RPMI8226 (cell line): ENCODE measurements at regions not wholly inside any gene's neighbourhood (a gene's known extent, or its start where the extent isn't known, plus 50 kb on each side); places are given as distances from the start of the nearest gene placed in this dataset.
"Not testable (repeated sequence)": the region's sequence is repeated elsewhere in the genome, so short reads cannot be mapped to it uniquely, and the experiment has no call there.

Experiments used
- DNase-seq: peaks from one replicate; pipeline ENCODE4 v3.0.0-alpha.2; 2015

DNA sequence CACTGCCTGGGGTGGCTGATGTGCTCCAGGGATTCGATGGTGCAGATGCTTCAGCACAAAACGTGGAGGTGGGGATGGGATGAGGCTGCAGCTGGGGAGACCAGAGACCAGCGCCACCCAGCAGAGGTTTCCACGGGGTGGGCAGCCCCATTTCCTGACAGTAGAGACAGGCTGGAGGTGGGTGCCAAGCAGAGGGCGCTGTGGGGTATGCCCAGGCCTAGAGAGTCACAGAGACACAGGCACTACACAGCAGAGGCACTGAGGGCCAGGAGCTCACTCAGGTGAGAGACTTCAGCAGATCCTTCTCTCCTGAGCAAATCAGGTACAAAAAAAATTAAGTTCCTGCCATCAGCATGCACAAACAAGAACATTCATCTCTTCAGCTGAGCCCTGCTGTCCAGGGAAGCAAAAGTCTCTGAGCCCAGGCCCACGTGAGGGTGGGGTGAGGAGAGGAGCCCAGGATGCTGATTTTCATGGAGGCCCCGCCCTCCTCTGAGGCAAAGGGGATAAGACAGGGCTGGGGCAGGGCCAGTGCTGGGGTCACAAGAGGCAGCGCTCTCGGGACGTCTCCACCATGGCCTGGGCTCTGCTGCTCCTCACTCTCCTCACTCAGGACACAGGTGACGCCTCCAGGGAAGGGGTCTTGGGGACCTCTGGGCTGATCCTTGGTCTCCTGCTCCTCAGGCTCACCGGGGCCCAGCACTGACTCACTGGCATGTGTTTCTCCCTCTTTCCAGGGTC lies 53.1 kb downstream of the GGTLC2 start:
- no peak for DNase-seq

DNA sequence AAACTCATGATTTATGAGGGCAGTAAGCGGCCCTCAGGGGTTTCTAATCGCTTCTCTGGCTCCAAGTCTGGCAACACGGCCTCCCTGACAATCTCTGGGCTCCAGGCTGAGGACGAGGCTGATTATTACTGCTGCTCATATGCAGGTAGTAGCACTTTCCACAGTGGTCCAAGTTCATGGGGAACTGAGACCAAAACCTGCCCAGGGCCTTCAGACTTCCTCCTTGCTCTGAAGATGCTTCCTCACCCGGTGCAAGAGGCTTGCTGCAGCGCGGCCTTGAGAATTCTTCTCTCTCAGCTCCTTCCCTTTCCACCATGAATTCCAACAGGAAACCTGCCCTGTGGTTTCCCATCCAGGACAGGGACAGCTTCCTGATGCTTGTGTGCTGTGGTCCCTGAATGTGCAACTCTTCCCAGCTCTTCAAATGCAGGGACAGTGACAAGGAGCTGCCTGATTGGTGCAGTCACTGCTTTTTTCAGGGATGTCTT lies 53.9 kb downstream of the GGTLC2 start:
- DNase-seq = peak; percentile 37

DNA sequence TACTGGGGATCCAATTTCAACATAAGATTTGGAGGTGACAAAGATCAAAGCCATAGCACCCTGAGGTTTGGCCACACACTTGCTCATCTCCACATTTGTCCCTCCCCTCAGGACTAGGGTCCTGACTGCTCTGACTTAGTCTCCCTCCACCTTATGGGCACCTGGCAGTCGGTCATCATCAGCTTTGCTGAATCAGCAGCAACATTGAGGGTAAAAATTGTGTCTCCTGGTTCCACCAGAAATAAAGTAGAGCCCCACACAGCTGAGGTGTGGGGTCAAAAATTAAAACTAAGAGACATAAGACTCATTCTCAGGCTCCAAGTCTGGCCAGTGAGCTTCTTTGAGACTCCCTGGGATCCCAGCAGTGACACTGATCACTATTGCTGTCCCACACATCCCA lies 56.2 kb downstream of the GGTLC2 start:
- no peak for DNase-seq

DNA sequence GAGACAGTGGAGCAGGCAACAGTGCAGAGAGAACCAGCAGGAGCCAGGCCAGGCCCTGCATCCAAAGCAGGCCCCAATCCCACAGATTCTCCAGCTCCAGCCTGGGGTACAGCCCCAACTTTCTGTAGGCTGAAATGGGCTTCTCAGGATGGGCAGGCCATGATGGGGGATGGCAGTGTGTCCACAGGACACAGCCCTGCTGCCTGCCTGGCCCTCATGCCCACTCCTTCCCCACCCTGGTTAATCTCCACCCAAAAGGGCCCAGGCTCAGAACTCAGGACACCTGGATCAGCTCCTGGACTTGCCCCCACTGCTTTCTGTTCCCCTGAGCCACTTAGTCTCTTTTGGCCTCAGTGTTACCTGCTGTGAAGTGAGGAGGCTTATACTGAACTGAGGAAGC lies 57.1 kb downstream of the GGTLC2 start:
- DNase-seq = not testable (repeated sequence)

DNA sequence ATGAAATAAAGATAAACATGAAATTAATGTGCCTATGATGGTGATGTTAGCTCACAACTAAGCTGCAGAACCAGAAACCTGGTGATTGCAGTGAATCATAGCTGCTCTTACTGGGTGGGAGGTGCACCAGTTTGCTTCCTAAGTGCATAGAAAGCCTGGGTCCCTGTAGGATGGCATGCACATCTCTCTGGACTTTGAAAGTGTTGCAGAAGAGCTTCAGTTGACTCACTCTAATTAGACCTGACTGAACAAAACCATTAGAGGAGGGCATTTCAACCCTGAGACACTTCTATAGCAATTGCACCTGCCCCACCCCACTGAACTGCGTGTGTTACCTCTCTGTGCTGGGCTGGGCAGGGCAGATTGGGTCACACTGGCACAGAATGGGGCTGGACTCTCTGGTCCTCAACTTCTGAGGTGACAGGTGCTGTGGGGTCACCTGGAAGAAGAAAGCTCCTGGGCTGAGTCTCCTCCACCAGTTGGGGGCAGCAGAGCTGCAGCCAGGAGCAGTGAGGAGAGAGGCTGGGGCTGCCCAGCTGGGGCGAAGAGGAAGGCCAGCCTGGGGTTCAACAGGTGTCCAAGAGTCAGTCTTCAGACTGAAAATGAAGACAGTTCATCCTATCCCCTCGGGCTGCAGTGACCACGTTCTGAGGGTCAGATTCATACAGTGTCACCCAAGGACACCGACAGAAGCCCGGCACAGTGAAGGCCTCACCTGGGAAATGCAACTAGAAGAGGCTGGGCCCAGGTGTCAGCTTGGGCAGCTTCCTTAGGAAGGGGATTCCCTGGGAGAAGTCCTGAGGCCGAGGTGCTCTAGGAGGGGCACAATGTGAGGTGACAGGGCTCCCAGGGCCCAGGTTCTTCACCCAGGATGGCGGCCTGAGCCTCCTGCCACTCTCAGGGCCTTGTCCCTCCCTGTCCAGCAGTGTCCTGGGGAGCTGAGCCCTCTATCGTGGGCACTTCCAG lies 58.1 kb downstream of the GGTLC2 start:
- peak; percentile 55 for DNase-seq

DNA sequence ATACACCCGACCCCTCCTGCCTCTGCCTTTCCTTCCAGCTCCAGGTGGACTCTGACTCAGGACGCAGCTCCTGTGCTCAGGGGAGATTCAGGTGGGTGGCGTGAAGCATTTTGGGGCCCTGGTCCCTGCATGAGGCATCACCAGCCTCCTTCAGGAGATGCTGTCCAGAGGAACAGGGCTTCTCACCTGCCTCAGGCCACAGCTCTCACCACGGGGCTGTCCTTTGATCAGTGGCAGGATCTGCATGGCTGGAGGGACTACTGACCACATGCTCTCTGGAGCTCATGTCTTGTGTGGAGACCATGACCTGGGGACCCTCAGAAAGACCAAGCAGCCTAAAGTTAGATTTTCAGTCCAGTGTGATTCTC lies 58.8 kb downstream of the GGTLC2 start:
- no peak for DNase-seq

DNA sequence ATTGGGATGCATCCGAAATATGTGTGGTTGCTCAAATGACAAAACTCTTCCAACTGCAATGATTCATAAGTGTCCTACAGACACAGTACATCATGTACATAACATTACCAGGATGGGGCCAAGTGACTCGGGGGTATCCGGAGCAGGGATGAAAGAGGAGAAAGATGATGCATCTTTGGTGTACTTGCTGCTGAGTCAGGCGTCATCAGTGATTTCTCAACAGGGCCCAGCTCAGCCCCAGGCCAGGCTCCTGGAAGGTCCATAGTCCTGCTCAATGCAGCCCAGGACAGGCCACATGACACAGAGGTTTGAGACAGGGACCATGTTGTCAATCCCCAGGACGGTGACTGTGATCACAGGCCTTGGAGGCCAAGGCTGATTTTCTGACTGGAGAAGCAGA lies 59.3 kb downstream of the GGTLC2 start:
- no peak for DNase-seq

DNA sequence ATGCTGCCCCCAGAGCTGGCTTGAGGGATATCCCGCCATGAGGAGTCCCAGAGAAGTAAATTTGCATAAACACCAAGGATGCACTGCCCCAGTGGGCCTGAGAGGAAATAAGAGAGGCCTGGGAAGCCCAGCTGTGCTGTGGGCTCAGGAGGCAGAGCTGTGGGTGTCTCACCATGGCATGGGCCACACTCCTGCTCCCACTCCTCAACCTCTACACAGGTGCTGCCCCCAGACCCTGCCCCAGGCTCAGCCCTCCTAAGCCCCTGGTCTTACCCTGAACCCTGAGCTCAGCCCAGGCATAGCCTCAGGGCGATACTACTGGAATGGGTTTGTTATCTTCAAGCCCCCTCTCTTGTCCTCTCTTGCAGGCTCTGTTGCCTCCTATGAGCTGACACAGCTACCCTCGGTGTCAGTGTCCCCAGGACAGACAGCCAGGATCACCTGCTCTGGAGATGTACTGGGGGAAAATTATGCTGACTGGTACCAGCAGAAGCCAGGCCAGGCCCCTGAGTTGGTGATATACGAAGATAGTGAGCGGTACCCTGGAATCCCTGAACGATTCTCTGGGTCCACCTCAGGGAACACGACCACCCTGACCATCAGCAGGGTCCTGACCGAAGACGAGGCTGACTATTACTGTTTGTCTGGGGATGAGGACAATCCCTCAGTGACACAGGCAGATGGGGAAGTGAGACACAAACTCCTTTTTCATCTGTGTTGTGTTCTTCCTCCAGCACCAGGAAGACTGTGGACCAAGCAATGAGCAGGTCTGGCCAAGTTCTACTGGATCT lies 59.9 kb downstream of the GGTLC2 start:
- DNase-seq = no peak

DNA sequence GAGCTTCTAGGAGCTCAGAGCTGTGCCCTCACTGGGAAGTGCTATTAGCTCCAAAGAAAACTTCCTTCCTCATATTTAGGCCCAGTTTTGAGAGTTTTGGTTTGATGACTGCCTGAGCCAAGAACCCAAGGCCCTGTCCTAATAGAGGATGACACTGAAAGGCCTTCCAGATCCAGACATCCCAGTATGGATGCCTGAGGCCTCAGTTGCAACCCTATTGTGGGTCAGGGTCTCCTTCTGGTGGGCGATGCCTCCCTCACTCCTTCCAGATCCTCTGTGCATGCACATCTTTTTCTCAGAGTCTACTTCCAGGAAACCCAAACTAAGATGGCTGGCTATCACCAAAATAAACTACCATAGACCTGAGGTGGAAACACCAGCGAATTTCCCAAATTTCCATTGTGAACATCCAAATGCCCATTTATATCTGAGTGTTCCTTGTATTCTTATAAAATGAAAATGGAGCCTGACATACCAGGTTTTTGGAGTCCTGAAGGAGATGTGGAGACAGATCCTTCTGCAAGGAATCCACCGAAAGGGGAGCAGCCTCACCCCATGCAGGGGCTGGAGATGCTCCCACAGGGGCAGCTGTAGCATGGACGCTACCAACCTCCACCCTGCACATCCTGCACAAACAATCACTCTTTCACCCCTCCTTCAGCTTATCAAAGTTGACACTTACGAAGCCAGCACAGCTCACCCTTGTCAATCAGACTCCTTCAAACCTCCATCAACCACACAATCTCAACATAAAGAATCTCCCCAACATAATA lies 61.1 kb downstream of the GGTLC2 start:
- DNase-seq = no peak

DNA sequence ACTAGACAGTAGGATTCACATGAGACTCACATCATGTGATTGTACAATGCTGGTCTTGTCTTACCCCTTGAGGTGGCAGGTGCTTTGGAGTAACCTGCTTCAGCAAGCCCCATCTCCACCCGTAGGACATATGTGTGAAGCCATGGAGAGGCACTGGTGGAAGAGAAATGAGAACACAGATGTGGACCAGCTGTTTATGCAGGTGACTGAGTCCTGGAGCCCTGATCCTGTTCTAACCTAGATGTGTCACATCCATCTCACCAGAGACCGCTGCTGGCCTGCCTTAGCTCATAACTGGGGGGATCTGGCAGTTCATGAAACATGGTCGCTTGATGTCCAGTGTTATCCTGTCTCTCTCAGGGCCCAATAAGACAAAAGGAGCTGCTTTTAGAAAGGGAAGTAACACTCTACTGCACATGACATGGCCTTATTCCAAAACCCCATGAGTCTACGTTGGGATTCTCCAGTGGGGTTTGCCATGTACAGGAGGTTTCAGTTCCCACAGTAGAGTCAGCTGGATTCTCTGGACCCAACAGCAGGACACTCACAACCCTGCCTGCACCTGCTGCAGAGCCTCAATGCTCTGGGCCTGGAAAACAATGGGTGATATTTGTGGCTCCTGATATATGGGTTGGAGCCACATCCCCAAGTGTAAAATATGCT lies 62.0 kb downstream of the GGTLC2 start:
- no peak for DNase-seq

DNA sequence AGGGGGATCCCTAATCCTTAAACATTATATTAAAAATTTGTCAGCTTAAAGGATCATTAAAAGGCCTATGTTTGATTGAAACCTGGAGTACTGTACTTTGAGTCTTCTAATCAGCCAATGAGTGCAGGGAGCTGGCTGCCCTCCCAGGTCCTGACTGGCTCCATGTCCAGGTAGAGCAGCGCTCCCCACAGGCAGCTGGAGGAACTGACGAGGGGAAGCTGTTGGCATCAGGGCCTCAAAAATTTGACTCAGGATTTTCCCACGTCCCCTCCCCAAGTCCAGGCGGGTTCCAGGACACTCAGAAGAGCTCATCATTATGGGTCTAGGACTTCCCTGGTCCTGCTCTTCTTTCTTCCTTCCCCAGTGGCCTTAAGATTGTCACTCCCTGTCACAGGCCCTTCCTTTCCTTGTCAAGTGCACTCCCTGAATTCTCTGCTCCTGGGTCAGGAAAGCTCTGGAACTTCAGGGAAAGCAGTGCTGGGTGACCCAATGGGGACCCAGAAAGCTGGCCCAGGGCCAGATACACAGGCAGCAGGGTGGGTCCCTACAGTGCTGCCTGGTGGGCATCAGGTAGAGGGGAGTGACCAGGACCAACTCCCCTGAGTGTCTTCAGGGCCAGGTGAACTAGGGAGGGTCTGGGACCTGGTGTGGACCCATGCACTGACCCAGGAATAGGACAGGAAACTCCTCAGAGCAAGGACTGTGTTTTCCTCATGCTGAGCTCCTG lies 65.5 kb downstream of the GGTLC2 start:
- DNase-seq = no peak

DNA sequence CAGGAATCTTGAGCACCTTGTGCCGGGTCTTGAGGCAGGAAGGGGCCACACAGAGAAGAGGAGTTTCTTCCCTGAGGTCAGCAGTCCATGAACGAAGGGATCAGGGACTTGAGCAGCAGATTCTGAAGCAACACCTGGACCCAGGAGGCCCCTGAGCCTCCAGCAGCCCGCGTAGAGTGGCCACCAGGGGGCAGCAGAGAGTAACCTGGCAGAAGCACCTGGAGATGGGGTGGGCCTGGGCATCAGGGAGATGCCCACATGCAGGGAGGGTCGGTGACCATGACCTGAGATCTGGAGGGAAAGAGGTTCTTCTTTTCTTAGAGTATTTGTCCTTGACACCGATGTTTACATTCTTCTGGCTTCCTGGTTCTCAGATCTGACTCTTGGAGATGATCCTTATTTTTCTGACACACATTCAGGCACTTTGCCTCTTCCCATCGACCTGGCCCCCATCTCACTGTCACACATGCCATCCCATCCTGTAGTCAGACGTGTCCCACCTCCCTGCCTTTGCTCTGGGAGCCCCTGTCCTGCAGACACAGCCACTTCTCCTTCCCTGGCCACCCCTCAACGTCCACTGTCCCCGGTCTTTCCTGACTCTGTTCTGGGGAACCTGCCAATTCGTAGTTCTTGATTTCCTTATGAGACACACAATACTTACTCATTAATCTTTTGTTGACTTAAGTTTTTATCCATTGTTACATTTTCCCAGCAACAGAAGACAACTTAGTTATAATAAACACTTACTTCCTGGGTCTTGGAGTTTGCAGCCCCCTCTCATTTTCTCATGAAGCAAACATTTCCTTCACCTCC lies 66.5 kb downstream of the GGTLC2 start:
- DNase-seq = peak; percentile 54

DNA sequence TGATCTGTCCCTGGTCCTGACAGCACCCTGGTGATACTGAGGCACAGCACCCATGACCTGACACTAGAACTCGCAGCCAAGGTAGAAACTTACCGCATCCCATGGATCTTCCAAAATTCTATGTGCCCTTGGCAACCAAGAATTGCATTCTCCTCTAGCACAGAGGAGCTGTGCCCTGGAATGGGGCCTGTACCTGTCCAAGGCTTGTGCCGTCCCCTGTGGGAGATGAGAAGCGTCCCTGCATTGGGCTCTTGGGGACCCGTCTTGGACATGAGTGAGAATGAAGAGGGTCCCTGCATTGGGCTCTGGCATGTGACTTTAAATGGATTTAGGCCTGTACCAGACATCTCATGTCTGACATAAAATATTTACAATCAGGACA lies 67.1 kb downstream of the GGTLC2 start:
- no peak for DNase-seq

DNA sequence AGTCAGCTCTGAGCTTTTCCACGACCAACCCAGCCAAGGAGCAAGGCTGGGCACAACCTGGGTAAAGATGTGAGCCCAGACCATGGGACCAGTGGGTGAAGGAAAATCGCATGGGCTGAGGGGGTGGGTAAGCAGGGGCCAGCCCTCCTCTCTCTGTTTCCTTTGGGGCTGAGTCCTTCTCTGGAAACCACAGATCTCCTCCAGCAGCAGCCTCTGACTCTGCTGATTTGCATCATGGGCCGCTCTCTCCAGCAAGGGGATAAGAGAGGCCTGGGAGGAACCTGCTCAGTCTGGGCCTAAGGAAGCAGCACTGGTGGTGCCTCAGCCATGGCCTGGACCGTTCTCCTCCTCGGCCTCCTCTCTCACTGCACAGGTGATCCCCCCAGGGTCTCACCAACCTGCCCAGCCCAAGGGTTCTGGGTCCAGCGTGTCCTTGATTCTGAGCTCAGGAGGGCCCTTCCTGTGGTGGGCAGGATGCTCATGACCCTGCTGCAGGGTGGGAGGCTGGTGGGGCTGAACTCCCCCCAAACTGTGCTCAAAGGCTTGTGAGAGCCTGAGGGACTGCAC lies 67.8 kb downstream of the GGTLC2 start:
- DNase-seq = no peak

DNA sequence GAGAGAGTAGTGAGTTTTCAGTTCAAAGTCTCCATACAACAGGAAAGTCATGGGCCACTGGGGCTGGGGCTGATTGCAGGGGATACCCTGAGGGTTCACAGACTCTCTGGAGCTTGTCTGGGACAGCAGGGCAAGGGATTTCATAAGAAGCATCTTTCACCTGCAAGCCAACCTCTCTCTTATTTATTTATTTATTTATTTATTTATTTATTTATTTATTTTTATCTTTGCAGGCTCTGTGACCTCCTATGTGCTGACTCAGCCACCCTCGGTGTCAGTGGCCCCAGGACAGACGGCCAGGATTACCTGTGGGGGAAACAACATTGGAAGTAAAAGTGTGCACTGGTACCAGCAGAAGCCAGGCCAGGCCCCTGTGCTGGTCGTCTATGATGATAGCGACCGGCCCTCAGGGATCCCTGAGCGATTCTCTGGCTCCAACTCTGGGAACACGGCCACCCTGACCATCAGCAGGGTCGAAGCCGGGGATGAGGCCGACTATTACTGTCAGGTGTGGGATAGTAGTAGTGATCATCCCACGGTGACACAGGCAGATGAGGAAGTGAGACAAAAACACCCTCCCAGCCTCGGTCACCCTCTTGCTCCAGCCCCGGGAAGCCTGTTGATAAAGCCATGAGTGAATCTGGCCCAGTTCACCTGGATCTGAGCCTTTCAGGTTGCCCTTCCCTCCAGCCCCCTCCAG lies 68.4 kb downstream of the GGTLC2 start:
- peak; percentile 37 for DNase-seq

DNA sequence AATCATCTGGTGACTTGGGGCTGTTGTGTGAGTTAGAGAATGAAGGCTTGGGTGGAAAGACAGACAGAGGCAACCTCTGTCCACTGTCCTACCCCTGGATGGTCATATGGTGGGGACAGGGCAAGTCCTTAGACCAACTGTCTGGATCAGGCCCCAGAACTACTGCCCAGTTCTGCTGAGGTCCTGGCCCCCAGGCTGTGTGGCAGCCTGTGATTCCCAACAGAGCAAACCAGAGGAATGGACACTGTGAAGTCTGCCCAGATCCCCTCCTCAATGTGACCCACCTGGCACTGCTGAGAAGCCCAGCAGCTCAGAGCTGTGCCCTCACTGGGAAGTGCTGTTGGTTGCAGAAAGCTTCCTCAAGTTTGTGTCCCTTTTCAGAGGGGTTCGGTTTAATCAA lies 69.0 kb downstream of the GGTLC2 start:
- no peak for DNase-seq

DNA sequence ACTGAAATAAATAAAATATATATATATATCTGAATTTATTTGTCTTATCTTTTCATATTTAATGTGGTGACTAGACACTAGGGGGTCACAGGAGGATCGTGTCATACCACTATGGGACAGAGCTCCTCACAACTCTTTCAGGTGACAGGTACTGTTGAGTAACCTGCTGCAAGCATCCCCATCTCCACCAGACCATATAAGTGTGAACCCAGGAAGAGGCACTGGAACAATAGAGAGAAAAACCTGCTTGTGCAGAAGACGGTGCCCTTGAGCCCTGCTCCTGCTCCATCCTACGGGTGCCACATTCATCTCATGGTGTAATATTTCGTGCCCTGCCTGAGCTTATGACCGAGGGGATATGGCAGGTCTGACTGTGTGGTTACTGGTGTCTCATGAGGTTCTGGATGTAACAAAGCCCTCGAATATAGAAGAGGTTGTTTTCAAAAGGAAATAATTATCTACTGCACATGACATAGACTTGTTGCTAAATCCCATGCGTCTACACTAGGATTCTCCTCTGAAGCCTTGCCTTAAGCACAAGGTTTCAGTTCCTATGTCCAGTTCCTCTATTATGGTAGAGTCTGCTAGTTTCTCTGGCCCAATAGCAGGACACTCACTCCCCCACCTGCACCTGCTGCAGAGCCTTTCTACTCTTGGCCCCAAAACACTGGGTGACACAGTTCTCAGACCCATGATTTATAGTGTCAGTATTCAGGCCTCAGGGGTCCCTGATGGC lies 70.4 kb downstream of the GGTLC2 start:
- peak; percentile 62 for DNase-seq

DNA sequence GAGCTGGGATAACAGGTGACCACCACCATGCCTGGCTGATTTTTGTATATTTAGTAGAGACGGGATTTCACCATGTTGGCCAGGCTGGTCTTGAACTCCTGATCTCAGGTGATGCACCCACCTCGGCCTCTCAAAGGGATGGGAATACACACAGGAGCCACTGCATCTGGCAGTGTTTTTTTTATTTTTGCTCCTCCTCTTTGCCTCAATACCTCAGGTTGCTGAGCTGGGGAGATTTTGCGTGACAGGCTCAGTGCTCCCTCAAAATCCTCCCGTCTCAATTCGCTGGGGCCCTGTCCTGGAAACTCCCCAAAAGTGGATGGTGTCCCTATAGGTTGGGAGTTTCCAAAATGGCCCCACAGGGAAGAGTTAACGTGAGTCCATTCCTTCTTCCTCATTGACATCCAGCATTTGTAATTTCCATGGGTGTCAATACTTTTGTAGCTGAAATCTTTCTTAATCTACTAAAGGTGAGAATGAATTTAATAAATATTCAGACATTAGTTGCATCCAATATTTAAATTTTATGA lies 71.8 kb downstream of the GGTLC2 start:
- DNase-seq = no peak
